Spleen (tissue), 11 donors: ENCODE measurements at regions not wholly inside any gene's neighbourhood (a gene's known extent, or its start where the extent isn't known, plus 50 kb on each side); places are given as distances from the start of the nearest gene placed in this dataset.

Experiments
- DNase-seq: peaks from one replicate; pipeline ENCODE4 v3.0.0-alpha.2; 2020
- H3K27ac ChIP-seq, 8 donors: fragments of 200-600 bp; sonication (generic) in 7 of 8; 1 replicate in 4 of 8; 2 replicates in 4 of 8; pipeline versions ENCODE4 v1.5.0 to v1.8.0; 2016 to 2021; ENCODE audit warnings: inconsistent platforms in 4 of 8, mild to moderate bottlenecking in 4 of 8, moderate library complexity in 1 of 8
- H3K27me3 ChIP-seq, 7 donors: fragments of 200-600 bp; sonication (generic) in 6 of 7; replicated peaks in 1 of 7; 1 replicate in 4 of 7; 2 replicates in 3 of 7; pipeline versions ENCODE4 v1.5.0 to v1.8.0; 2016 to 2021; ENCODE audit warnings: inconsistent platforms in 3 of 7, mild to moderate bottlenecking in 1 of 7
- H3K36me3 ChIP-seq, 6 donors: fragments of 200-600 bp; sonication (generic) in 5 of 6; 1 replicate in 4 of 6; 2 replicates in 2 of 6; pipeline versions ENCODE4 v1.5.0 to v1.8.0; 2016 to 2021; ENCODE audit warnings: inconsistent platforms in 2 of 6
- H3K4me1 ChIP-seq, 6 donors: fragments of 200-600 bp; sonication (generic) in 5 of 6; 1 replicate in 3 of 6; 2 replicates in 3 of 6; pipeline versions ENCODE4 v1.5.0 to v1.8.0; 2016 to 2021; ENCODE audit warnings: inconsistent platforms in 3 of 6
- H3K4me3 ChIP-seq, 8 donors: fragments of 200-600 bp; sonication (generic) in 7 of 8; 1 replicate in 4 of 8; 2 replicates in 4 of 8; pipeline versions ENCODE4 v1.5.0 to v1.8.0; 2016 to 2021; ENCODE audit warnings: inconsistent platforms in 4 of 8, mild to moderate bottlenecking in 4 of 8, moderate library complexity in 2 of 8
- H3K9me3 ChIP-seq, 8 donors: fragments of 200-600 bp; sonication (generic) in 7 of 8; 1 replicate in 4 of 8; 2 replicates in 4 of 8; pipeline versions ENCODE4 v1.5.0 to v1.8.0; 2016 to 2021; ENCODE audit warnings: inconsistent platforms in 4 of 8
- CTCF ChIP-seq, 11 experiments: fragments of 200-600 bp in 7 of 11; fragments of 450-650 bp in 4 of 11; sonication (generic) in 4 of 11; IDR thresholded peaks in 8 of 11; conservative IDR thresholded peaks in 3 of 11; 1 replicate in 7 of 11; 2 replicates in 4 of 11; pipeline versions ENCODE4 v1.4.0 to v1.8.0; 2016 to 2021; ENCODE audit warnings: antibody characterized with exemption in 11 of 11, inconsistent platforms in 4 of 11, mild to moderate bottlenecking in 1 of 11
- POLR2A ChIP-seq, 3 donors: fragments of 450-650 bp; IDR thresholded peaks; one replicate each; pipeline ENCODE4 v1.5.1; 2017; ENCODE audit warnings: antibody characterized with exemption in 3 of 3, mild to moderate bottlenecking in 1 of 3
- POLR2AphosphoS5 ChIP-seq, 3 donors: sonication (generic); formaldehyde crosslinking; IDR thresholded peaks; one replicate each; pipeline ENCODE4 v1.5.1; 2017; ENCODE audit warnings: antibody characterized with exemption in 3 of 3
- WGBS, 5 donors: extraction: QIAGEN DNeasy Blood & Tissue Kit in 3 of 5; methylation state at CpG; one replicate each; pipeline versions ENCODE4 v1.1.5 to v1.1.7; 2013 to 2018; 5-methylcytosine and 5-hydroxymethylcytosine counted together
- intact Hi-C: fragments of 100-400 bp; cut with DNase I; formaldehyde crosslinking; loops from one replicate; pipeline ENCODE4 v1.15.0; 2023; ENCODE audit warnings: low total_unique reads
- donor health status: healthy with polysubstance abuse.
- donor health status: DM: no; HTN: no; CAD: no; lungs with moderate emphysema.
- donor health status: DM: no; HTN: no; CAD: no.
- donor health status: Bipolar disorder and iron deficiency.
- donor health status: healthy.
- donor health status: DM: no; HTN: no; CAD: no.
- donor health status: DM: yes; HTN: yes; CAD: no.

- intact Hi-C loops: no loop called here
- DNase-seq: no peak
- 81 to 95% (median 86%) methylated on average over 1 of the region's 1 CpG for WGBS, 5 donors
- no peak overlapping the region for H3K4me3 ChIP-seq
- H3K27ac ChIP-seq: no peak overlapping the region
- H3K4me1 ChIP-seq: no peaks in the 10 kb centered on the region
- TF ChIP-seq POLR2A (IDR thresholded peaks at IDR 0.05): no peak
- TF ChIP-seq CTCF (IDR thresholded peaks at IDR 0.05 in 8 of 11, conservative IDR thresholded peaks at IDR 0.05 in 3 of 11): no peak
- TF ChIP-seq POLR2AphosphoS5 (IDR thresholded peaks at IDR 0.05): no peak
- no peaks in the 10 kb centered on the region for H3K27me3 ChIP-seq
- H3K9me3 ChIP-seq: peaks cover 0 to 45% (median 6%) of the 10 kb centered on the region in 8 donors
- no peaks in the 10 kb centered on the region for H3K36me3 ChIP-seq
Measured at GRCh38 chr7:46452561-46453135, 531.6 kb upstream of the IGFBP3 start.

GRCh38 chr7:46451846-46452245, 530.8 kb upstream of the IGFBP3 start:
- Histone ChIP-seq H3K9me3 (peaks cover 0 to 40% (median 3%) of the 10 kb centered on the region in 8 donors), H3K27ac (no peak overlapping the region), H3K36me3 (no peaks in the 10 kb centered on the region), H3K27me3 (no peaks in the 10 kb centered on the region), H3K4me1 (no peaks in the 10 kb centered on the region), H3K4me3 (no peak overlapping the region)
- intact Hi-C loops: no loop called here
- TF ChIP-seq CTCF (IDR thresholded peaks at IDR 0.05 in 8 of 11, conservative IDR thresholded peaks at IDR 0.05 in 3 of 11) (no peak), POLR2A (IDR thresholded peaks at IDR 0.05) (no peak), POLR2AphosphoS5 (IDR thresholded peaks at IDR 0.05) (no peak)
- no peak for DNase-seq

GRCh38 chr7:46450886-46451285, 529.8 kb upstream of the IGFBP3 start:
- no peak overlapping the region for H3K27ac ChIP-seq
- no peak for TF ChIP-seq CTCF (IDR thresholded peaks at IDR 0.05 in 8 of 11, conservative IDR thresholded peaks at IDR 0.05 in 3 of 11)
- TF ChIP-seq POLR2A (IDR thresholded peaks at IDR 0.05): no peak
- no peak for TF ChIP-seq POLR2AphosphoS5 (IDR thresholded peaks at IDR 0.05)
- H3K4me3 ChIP-seq: no peak overlapping the region
- intact Hi-C loops: no loop called here
- no peaks in the 10 kb centered on the region for H3K4me1 ChIP-seq
- no peak for DNase-seq
- no peaks in the 10 kb centered on the region for H3K27me3 ChIP-seq
- no peaks in the 10 kb centered on the region for H3K36me3 ChIP-seq
- H3K9me3 ChIP-seq: peaks cover 0 to 34% (median 3%) of the 10 kb centered on the region in 8 donors

GRCh38 chr7:46450425-46450824, 529.4 kb upstream of the IGFBP3 start:
- intact Hi-C loops: no loop called here
- no peak overlapping the region for H3K4me3 ChIP-seq

More at GRCh38 chr7:46450425-46450824, 529.4 kb upstream of the IGFBP3 start:
- Histone ChIP-seq H3K9me3 (peaks cover 0 to 30% (median 3%) of the 10 kb centered on the region in 8 donors), H3K27ac (no peak overlapping the region), H3K36me3 (no peaks in the 10 kb centered on the region), H3K27me3 (no peaks in the 10 kb centered on the region), H3K4me1 (no peaks in the 10 kb centered on the region)
- DNase-seq: no peak
- no peak for TF ChIP-seq POLR2A (IDR thresholded peaks at IDR 0.05)
- TF ChIP-seq POLR2AphosphoS5 (IDR thresholded peaks at IDR 0.05): no peak
- no peak for TF ChIP-seq CTCF (IDR thresholded peaks at IDR 0.05 in 8 of 11, conservative IDR thresholded peaks at IDR 0.05 in 3 of 11)
- 46 to 61% (median 60%) methylated on average over 2 of the region's 2 CpGs for WGBS, 5 donors
